ENCODE measurements at regions not wholly inside any gene's neighbourhood (a gene's known extent, or its start where the extent isn't known, plus 50 kb on each side); places are given as distances from the start of the nearest gene placed in this dataset.
A peak's percentile ranks its signal among the peaks of the same experiment; 100 is the strongest.

GRCh38 chr9:86721843-86722705 is 225.2 kb downstream of the GAS1 start:
- TF ChIP-seq EZH2phosphoT487 (IDR thresholded peaks at IDR 0.05; ENCODE audit: borderline replicate concordance, low read length): no peak
- no peak for TF ChIP-seq CTCF (conservative IDR thresholded peaks at IDR 0.05; ENCODE audit: low read depth, low read length)
- TF ChIP-seq EZH2 (IDR thresholded peaks at IDR 0.05; ENCODE audit: low read length, unreplicated experiment): no peak
- Histone ChIP-seq H3K4me3 (ENCODE audit: low read length) (peak overlapping the region; percentile 44; the same call in 1 of the 2 replicates), H3K79me2 (ENCODE audit: low read length) (no peaks in the 10 kb centered on the region), H3K9me2 (replicated peaks; ENCODE audit: low read length) (no peaks in the 10 kb centered on the region), H3K4me2 (ENCODE audit: low read length) (peak overlapping the region; percentile 81), H3K4me1 (ENCODE audit: insufficient read depth, low read length) (peaks cover 31% of the 10 kb centered on the region), H3K27ac (ENCODE audit: low read length) (peak overlapping the region; percentile 100), H3K9me3 (ENCODE audit: low read length) (no peaks in the 10 kb centered on the region), H3K9ac (ENCODE audit: low read length) (peak overlapping the region; percentile 76), H3K36me3 (ENCODE audit: low read depth, low read length) (no peaks in the 10 kb centered on the region), H3K27me3 (ENCODE audit: low read length) (no peaks in the 10 kb centered on the region), H4K20me1 (ENCODE audit: low read length) (no peaks in the 10 kb centered on the region), H2AFZ (ENCODE audit: low read length) (no peak overlapping the region), H3F3A (ENCODE audit: low read length, unreplicated experiment) (no peaks in the 10 kb centered on the region)
- ChIA-PET POLR2A (ENCODE audit: unreplicated experiment) (no interaction called here), CTCF (no interaction called here)
- intact Hi-C loops (cut with micrococcal nuclease): no loop called here
- ATAC-seq (no peak), DNase-seq (peak; percentile 77)
- BruUV-seq (replicated peaks): no TSS peak

- Histone ChIP-seq H3K79me2 (ENCODE audit: low read length) (no peaks in the 10 kb centered on the region), H3K27me3 (ENCODE audit: low read length) (no peaks in the 10 kb centered on the region), H3K27ac (ENCODE audit: low read length) (peak overlapping the region; percentile 100), H3K4me3 (ENCODE audit: low read length) (peak overlapping the region; percentile 44; the same call in 1 of the 2 replicates), H3K36me3 (ENCODE audit: low read depth, low read length) (no peaks in the 10 kb centered on the region), H3K9me2 (replicated peaks; ENCODE audit: low read length) (no peaks in the 10 kb centered on the region), H3K9ac (ENCODE audit: low read length) (peak overlapping the region; percentile 76), H3K9me3 (ENCODE audit: low read length) (no peaks in the 10 kb centered on the region), H3K4me2 (ENCODE audit: low read length) (peak overlapping the region; percentile 81), H3K4me1 (ENCODE audit: insufficient read depth, low read length) (peaks cover 31% of the 10 kb centered on the region), H3F3A (ENCODE audit: low read length, unreplicated experiment) (no peaks in the 10 kb centered on the region), H2AFZ (ENCODE audit: low read length) (peak overlapping the region; percentile 57; the same call in 1 of the 2 replicates), H4K20me1 (ENCODE audit: low read length) (no peaks in the 10 kb centered on the region)
- ChIA-PET POLR2A (ENCODE audit: unreplicated experiment) (no interaction called here), CTCF (no interaction called here)
- ATAC-seq: no peak
- TF ChIP-seq EZH2phosphoT487 (IDR thresholded peaks at IDR 0.05; ENCODE audit: borderline replicate concordance, low read length) (no peak), CTCF (conservative IDR thresholded peaks at IDR 0.05; ENCODE audit: low read depth, low read length) (no peak), EZH2 (IDR thresholded peaks at IDR 0.05; ENCODE audit: low read length, unreplicated experiment) (no peak)
- peak; percentile 72 for DNase-seq
- BruUV-seq (replicated peaks): no TSS peak
- intact Hi-C loops (cut with micrococcal nuclease): no loop called here
Measured at GRCh38 chr9:86721226-86721781, 226.0 kb downstream of the GAS1 start.

All from PC-3 (cell line).